ENCODE measurements at regions not wholly inside any gene's neighbourhood (a gene's known extent, or its start where the extent isn't known, plus 50 kb on each side); places are given as distances from the start of the nearest gene placed in this dataset.
"Not testable (repeated sequence)": the region's sequence is repeated elsewhere in the genome, so short reads cannot be mapped to it uniquely, and the experiment has no call there.

DNA sequence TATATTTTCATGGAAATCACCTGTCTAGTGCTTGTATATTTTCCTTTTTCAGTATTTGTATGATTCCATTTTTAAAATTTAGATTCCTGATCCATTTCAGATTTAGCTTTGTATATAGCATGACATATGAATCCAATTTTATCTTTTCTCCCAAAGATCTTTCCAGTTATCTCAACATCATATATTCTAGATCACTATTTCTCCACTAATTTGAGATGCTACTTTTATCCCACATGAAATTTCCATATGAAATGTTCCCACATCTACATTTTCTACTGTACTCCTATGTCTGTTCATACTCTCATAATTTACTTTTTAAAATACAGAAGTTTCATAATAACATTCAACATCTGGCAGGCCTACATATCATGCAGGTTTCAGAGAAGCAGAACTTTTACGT lies 1784.1 kb downstream of the SLITRK5 start:
- DNase-seq = no peak

DNA sequence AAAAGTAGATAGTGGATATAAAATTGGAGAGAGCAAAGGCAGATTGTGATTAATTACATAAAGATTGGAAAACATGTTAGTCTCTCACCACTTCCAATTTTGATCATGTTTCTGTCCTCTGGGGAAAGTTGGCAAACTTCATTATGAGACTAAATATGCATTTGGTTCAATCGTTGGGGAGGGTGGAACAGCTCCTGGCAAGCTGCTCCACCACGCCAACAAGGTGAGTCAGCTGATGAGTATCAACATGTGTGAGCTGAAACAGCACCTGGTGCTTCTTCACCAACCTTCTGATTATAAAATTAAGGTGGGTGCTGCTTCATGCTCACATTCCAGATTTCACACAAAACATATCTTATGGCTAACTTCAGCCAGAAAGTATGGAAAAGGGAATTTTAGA lies 1784.6 kb downstream of the SLITRK5 start:
- no peak for DNase-seq

DNA sequence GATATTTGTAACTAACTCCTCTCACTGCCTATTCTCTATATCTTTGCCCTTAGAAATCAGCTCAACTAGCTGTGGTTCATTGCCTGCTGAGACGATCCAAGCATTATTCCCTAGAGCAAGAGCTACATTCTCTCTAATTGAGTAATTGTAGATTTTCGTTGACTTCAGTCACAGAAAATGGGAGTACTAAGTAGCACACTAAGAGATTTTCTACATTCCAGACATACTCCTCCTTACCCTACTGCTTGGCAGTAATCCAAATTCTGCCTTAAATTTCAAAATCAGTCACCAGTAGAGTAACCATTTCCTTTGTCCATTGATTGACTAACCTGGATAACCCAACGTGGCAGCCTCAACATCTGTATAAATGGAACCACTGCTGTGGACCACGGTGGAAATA lies 1786.8 kb downstream of the SLITRK5 start:
- no peak for DNase-seq

DNA sequence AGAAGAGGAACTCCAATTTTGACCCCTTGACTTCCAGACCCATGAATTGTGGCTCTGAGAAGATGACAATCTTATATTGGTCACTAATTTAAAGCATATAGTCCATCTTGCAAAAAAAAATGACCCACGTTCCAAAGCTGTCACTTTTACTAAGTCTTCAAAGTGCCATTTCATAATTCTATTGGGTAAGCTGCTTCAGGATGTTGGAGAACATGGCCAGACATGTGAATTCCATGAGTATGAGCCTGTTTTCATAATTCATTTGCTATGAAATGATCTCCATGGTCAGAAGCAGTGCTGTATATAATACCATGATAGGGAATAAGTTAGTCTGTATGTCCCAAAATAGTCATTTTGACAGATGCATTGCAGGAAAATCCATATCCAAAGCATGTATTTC lies 1787.3 kb downstream of the SLITRK5 start:
- no peak for DNase-seq

DNA sequence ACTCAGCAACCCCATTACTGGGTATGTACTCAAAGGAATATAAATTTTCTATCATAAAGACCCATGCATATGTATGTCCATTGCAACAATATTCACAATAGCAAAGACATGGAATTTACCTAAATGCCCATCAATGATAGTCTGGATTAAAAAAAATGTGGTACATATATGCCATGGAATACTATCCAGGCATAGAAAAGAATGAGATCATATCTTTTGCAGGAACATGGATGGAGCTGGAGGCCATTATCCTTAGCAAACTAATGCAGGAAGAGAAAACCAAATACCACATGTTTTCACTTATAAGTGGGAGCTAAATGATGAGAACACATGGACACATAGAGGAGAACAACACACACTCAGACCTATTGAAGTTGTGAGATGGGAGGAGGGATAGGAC lies 1789.7 kb downstream of the SLITRK5 start:
- DNase-seq = not testable (repeated sequence)

DNA sequence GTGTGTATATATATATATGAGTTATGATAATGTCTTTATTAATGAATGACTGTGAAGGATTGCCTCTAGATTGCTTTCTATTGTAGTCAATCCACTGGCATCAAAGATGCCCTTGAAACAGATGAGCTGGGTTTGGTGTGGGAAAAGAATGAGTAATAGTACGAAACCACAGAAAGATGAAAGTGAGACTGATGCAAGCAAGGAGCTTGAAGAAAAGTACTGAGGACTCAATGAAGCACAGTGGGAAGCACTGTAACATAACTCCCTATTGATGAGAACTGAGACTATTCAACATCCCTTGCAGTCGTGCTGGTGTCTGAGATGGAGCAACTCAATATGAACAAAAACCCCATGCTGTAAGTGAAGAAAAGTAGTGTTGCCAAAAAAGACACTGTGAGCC lies 1794.2 kb downstream of the SLITRK5 start:
- no peak for DNase-seq

DNA sequence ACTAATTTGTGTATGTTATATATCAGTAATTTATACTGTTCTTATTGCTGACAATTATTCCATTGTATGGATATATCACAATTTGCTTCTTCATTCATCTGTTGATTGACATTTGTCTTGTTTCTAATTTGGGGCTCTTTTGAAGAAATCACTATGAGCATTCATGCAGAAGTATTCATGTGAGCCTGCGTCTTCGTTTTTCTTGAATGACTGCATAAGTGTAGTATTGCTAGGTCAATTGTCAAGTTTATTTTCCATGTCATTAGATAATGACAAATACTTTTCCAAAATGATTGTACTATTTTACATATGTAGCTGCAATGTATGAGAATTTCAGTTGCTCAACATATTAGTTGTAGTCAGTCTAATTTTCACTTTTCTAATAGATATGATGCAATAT lies 1796.9 kb downstream of the SLITRK5 start:
- no peak for DNase-seq

DNA sequence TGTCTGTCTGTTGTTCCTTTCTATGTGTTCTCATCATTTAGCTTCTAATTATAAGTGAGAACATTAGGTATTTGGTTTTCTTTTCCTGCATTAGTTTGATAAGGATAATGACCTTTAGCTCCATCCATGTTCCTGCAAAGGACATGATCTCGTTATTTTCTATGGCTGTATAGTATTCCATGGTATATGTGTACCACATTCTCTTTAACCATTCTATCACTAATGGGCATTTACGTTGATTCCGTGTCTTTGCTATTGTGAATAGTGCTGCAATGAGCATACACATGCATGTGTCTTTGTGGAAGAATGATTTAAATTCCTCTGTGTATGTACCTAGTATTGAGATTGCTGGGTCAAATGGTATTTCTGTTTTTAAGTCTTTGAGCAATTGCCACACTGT lies 1799.7 kb downstream of the SLITRK5 start:
- no peak for DNase-seq

DNA sequence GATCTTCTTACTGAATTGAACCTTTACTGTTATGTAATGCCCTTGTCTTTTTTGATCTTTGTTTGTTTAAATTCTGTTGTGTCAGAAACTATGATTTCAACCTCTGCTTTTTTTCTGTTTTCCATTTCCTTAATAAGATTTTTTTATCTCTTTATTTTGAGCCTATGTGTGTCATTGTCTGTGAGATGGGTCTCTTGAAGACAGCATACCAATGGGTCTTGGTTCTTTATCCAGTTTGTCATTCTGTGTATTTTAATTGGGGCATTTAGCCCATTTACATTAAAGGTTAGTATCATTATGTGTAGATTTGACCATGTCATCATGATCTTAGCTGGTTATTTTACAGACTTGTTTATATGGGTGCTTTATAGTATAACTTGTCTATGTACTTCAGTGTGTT lies 1803.3 kb downstream of the SLITRK5 start:
- DNase-seq = no peak

DNA sequence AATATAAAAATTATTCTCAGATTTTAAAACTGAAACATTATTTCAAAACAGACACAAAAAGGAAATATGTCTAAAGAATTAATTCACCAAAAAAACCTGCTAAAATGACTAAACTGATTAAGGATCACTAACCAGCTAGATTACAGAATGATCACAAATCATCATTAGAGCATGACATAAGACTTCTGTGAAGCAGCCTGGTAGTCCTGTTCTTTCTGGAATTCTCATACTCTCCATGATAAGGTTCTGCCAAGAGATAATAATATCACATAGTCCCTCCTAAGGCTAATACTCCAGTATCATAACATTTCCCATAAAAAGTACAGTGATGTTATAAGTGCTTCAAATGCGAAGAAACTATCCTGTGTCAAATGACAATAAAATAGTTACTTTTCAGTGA lies 1814.9 kb downstream of the SLITRK5 start:
- DNase-seq = no peak

DNA sequence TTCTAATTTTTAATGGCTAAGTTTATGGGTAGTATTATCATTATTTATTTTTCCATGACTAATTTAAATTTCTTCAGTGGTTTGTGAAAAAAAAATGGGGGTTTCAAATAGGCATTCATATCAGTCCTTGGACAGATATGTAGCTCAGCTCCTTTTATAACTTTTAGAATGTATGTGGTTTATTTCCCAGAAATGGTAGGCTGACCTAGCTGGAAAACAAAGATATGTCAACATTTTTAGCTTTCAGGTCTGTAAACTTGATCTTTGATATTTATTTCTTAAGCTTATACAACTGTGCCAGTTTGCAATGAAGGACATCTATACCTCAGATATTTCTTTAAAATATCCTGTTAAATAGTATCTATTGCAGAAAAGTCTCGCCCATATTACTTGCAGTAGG lies 1815.5 kb downstream of the SLITRK5 start:
- DNase-seq = no peak

DNA sequence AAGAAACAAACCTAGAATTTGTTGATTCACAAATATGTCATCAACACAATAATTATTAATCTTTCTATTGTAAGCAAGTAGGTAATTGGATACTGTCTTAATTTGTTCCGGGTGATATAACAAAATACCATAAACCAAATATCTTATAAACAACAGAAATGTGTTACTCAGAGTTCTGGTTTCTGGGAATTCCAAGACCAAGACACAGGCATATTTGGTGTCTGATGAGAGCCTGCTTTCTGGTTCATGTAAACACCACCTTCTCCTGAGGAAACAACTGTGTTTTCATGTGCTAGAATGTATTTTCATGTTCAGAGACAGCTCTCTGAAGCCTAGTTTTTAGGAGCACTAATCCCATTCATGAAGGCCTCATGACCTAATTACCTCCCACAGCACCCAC lies 1819.5 kb downstream of the SLITRK5 start:
- DNase-seq = no peak

DNA sequence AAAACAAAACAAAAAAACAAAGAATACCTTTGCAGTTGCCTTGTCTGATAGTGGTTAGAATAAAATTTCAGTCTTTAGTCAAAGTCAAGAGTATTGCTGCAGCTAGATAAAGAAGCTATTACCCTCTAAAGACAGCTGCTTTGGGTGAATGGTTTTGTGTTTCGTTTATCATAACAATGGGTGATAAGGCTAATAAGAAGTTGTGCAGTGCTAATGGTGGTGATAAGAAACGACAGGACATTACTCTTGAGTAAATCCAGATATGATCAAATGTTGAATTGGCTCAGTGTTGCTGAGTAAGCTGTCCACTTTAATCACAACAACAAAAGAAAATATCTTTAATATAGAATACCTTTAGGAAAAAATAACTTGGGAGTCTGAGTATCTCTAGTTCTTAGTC lies 1825.3 kb downstream of the SLITRK5 start:
- no peak for DNase-seq

DNA sequence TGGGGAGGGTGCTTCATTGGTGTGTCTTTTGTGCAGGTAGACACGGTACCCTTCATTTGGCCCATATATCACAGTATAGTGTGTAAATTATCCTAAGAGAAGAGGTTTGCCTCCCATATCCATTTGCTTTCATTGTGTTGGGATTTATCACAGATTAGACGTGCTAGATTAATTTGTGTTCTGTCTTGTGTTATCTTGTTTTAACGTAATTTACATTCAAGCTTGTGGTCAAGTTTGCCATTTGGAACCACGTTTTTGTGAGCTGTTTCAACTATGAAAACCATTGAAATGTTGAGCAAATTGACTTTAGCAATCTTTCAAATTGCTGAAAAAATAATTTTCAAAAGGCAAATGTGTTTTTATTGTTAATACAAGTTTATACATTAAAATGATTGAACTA lies 1826.5 kb downstream of the SLITRK5 start:
- no peak for DNase-seq

DNA sequence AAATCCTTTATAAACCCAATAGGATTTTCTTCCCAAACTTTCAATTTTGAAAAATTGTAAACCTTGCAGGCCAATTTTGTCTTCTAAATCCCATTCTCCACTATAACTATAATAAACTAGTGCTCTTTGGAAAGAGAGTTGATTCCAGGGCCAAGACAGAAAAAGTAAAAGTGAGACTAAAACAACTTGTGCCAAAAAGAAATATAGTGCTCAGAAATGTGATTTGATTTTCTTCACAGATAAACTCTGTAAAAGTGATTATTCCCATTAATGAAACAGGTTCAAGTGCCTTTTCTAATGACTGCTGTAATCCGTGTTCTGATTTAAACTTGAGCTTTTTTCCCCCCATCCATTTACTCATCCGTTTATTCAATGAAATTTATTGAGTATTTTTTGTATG lies 1831.1 kb downstream of the SLITRK5 start:
- DNase-seq = no peak

DNA sequence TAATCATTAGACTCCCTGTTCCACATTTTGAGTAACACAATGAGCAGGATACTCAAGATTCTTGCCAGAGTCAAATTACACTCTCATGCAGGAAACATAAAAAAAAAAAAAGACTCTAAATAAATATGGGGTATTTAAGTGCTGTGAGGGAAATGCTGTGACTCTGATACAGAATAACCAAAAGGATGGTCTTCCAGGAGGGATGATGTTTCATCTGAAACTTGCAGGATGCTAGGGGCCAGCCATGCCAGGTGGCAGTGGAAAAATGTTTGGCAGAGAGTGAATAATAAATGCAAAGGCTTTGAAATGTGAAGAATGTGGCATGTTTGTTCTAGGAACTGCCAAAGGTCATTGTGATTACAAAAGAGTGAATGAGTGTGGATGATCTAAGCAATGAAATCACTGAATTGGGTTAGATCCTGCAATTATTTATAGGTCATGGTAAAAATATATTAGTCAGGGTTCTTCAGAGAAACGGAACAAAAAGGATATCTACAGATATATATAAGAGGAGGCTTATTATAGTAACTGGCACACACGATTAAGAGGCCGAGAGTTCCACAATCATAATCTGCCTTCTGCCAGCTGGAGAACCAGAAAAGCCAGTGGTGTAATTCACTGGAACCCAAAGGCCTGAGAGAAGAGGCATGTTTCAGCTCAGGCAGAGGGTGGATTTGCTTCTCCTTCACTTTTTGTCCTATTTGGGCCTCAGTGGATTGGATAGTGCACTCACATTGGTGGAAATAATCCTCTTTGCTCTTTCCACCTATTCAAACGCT lies 1832.8 kb upstream of the MIR17HG start:
- DNase-seq = no peak

DNA sequence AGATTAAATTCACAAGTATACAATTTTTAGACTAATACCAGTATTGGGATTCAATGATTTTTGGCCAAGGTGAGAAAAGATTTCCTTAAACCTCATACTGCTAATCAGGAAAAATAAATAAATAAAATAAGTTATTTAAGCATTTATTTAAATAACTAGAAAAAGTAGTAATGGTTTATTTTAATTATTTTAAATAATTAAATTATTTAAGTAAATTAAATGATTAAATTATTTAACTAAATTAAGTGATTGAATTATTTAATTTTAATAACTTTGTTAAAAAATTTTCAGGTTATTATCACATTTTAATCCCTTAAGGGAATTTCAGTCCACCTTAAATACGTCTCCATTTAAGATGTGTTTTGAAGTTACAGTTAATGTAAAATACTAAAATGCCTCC lies 1831.5 kb upstream of the MIR17HG start:
- no peak for DNase-seq

DNA sequence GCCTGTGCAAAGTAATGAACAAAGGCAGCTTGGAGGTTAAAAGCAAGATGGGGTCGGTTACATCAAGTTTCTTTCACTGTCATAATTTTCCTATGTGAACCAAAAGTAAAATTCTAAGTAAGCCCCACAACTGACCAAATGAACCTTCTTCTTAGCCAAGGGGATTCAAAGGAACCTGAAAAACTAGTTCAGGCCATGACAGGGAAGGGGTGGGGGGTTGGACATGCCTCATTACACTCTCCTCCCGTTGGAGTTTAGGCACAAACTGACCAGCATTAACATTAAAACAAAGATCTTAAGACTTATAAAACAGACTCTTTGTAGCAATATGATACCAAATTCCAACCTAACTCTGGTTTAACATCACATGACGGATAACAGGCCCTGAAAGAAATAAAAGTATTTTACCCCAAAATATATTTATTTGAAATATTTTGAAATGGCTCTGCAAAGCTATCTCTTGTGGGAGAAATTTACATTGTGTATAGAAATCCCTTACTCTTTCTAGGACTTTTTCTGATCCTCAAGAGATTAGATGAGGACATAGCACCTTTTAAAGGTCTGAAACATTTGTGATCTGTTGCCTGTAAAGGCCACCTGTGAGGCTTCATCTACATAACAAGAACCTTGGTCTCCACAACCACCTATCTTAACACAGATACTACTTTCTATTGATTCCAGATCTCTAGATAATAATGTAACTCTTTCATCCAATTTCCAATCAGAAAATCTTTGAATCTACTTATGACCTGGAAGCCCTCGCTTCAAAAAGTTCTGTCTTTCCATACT lies 1829.0 kb upstream of the MIR17HG start:
- DNase-seq = no peak

DNA sequence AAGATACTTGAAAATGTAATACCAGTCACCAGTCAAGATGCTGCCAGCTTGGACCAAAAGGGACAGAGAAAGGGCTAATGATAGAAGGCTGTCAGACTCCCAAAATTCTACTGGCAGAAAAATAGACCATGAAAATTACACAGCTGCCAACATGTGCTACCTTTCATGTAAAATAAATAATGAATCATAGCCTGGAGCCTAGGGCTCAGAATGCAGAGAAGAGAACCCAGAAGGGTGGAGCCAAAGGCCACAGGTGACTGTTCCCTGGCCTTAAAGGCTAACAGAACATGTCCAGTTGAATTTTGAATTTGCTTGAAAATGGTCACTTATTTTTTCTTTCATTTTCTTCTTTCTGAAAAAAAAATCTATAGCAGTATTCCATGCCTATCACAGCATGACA lies 1827.0 kb upstream of the MIR17HG start:
- DNase-seq = no peak

DNA sequence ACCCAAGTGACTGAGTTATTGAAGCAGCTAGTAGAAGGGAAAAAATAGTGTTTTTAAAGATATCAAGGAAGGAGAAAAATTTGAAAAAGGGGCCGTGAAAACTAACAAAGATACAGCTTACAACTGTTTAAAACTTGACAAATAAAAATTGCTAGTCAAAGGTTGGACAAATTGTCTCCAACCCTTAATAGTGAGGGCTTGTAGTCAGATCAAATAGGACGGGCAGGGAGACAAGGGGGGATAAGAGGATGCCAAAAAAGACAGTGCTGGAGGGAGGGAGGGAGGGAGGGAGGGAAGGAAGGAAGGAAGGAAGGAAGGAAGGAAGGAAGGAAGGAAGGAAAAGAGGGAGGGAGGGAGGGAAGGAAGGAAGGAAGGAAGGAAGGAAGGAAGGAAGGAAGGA lies 1825.8 kb upstream of the MIR17HG start:
- DNase-seq = not testable (repeated sequence)

DNA sequence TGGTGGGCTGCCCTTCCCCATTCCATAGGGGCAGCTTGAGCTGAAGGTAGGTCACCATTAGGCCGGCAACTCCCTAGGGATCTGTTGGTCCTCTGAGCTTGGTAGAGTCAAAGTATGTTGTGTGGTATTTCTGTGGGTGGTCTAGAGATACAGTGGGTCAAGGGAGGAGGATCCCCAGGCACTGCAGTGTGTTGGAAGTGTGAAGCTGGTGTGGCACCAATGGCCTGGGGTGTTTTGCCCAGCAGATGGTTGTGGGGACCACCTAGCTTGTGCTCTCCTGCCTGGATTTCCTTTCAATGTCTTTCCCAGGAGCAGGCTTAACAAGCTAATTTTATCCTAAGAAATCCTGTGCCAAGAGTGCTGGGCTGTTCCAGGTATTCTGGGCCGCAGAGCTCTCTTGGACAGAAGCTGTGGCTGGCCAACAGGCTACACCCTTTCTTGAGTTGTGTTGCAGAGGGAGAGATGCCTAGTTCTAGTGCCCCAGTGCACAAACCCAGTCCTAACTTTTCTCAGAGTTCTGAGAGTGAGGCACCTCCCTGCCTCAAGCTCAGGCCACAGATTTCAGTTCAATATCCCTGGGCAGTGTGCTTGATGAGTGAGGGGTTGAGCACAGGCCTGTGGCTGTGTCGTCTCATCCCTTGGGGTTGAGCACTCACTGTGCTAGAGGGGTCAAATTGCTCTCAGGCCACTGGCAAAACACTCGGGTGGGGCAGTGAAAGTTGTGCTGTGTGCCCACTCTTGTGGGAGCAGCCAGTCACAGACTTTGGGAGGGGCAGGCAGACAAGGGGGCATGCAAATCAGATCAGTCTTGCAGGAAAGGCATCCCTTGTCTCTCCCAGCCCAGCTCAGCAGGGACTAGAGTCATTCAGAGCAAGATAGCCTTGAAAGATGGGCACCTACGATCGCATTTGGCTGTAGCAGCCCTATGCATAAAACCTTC lies 1806.1 kb upstream of the MIR17HG start:
- no peak for DNase-seq

DNA sequence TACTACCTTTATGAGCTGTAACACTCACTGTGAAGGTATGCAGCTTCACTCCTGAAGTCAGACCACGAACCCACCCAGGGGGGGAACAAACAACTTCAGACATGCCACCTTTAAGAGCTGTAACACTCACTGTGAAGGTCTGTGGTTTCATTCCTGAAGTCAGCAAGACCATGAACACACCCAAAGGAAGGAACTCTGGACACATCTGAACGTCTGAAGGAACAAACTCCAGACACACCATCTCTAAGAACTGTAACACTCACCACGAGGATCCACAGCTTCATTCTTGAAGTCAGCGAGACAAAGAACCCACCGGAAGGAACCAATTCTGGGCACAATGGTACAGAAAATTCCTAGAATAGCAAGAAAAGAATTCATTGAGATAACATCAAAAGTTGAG lies 1796.5 kb upstream of the MIR17HG start:
- no peak for DNase-seq
